Ureter (tissue), 1 donor: ENCODE measurements at regions not wholly inside any gene's neighbourhood (a gene's known extent, or its start where the extent isn't known, plus 50 kb on each side); places are given as distances from the start of the nearest gene placed in this dataset.
"Not testable (repeated sequence)": the region's sequence is repeated elsewhere in the genome, so short reads cannot be mapped to it uniquely, and the experiment has no call there.

Source experiments
- DNase-seq: peaks from one replicate; pipeline ENCODE4 v3.0.0-alpha.2; 2020; ENCODE audit warnings: low spot score
- donor health status: DM: yes; HTN: yes; CAD: no.

- DNase-seq = no peak
Measured at GRCh38 chr15:56811586-56811985, 78.3 kb upstream of the ZNF280D start.

- DNase-seq = no peak
Measured at GRCh38 chr15:56808160-56808559, 74.9 kb upstream of the ZNF280D start.

GRCh38 chr15:56806148-56806536 is 72.8 kb upstream of the ZNF280D start:
- DNase-seq = no peak

- no peak for DNase-seq
Measured at GRCh38 chr15:56805466-56806147, 72.3 kb upstream of the ZNF280D start.

GRCh38 chr15:56804938-56805337 is 71.6 kb upstream of the ZNF280D start:
- DNase-seq = no peak

GRCh38 chr15:56804279-56804678 is 71.0 kb upstream of the ZNF280D start:
- DNase-seq = no peak

- no peak for DNase-seq
Measured at GRCh38 chr15:56802161-56802560, 68.9 kb upstream of the ZNF280D start.

GRCh38 chr15:56798639-56799038 is 65.3 kb upstream of the ZNF280D start:
- DNase-seq = no peak

- no peak for DNase-seq
Measured at GRCh38 chr15:56797720-56798275, 64.5 kb upstream of the ZNF280D start.

GRCh38 chr15:56795502-56795901 is 62.2 kb upstream of the ZNF280D start:
- DNase-seq = no peak

GRCh38 chr15:56794553-56795329 is 61.4 kb upstream of the ZNF280D start:
- no peak for DNase-seq

GRCh38 chr15:56794165-56794552 is 60.9 kb upstream of the ZNF280D start:
- DNase-seq = no peak

- DNase-seq = no peak
Measured at GRCh38 chr15:56792211-56792610, 58.9 kb upstream of the ZNF280D start.

GRCh38 chr15:56791521-56791920 is 58.2 kb upstream of the ZNF280D start:
- not testable (repeated sequence) for DNase-seq

GRCh38 chr15:56788359-56788758 is 55.0 kb upstream of the ZNF280D start:
- no peak for DNase-seq

- DNase-seq = no peak
Measured at GRCh38 chr15:56786966-56787365, 53.7 kb upstream of the ZNF280D start.

- DNase-seq = no peak
Measured at GRCh38 chr15:56783857-56784661, 50.8 kb upstream of the ZNF280D start.

- no peak for DNase-seq
Measured at GRCh38 chr15:56783156-56783856, 50.0 kb upstream of the ZNF280D start.
